ENCODE measurements at regions not wholly inside any gene's neighbourhood (a gene's known extent, or its start where the extent isn't known, plus 50 kb on each side); places are given as distances from the start of the nearest gene placed in this dataset.

- TF ChIP-seq, protein P1, sequence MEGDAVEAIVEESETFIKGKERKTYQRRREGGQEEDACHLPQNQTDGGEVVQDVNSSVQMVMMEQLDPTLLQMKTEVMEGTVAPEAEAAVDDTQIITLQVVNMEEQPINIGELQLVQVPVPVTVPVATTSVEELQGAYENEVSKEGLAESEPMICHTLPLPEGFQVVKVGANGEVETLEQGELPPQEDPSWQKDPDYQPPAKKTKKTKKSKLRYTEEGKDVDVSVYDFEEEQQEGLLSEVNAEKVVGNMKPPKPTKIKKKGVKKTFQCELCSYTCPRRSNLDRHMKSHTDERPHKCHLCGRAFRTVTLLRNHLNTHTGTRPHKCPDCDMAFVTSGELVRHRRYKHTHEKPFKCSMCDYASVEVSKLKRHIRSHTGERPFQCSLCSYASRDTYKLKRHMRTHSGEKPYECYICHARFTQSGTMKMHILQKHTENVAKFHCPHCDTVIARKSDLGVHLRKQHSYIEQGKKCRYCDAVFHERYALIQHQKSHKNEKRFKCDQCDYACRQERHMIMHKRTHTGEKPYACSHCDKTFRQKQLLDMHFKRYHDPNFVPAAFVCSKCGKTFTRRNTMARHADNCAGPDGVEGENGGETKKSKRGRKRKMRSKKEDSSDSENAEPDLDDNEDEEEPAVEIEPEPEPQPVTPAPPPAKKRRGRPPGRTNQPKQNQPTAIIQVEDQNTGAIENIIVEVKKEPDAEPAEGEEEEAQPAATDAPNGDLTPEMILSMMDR (IDR thresholded peaks at IDR 0.05) = no peak
These were observed 273.5 kb upstream of the CCDC54 start for GRCh38 chr3:107103786-107104185.

DNA sequence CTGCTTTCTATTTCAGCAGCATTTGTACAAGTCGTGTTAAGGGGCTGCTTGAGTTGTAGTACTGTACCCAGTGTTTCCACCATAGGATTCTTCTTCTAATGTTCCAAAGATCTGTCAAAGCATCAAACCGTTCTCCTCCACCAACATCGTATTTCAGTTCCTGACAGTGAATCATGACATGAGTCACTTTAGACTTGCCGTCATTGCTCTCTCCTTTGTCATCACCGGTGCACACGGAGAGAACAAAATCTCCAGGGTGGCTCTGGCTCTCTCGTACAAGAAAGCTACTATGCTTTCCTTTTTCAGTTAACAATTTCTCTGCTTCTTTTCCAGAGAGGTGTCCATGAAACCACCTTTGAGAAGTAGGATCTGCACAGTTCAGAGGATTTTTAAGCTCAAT lies 270.9 kb upstream of the CCDC54 start:
- no peaks in the 10 kb centered on the region for H3K27me3 ChIP-seq
- intact Hi-C loops (cut with DNase I; ENCODE audit: low total_unique reads) = no loop called here
- no peak overlapping the region for H3K4me3 ChIP-seq
- no peak overlapping the region for H3K27ac ChIP-seq
- no peaks in the 10 kb centered on the region for H3K9me3 ChIP-seq
- TF ChIP-seq, protein P1 (IDR thresholded peaks at IDR 0.05) = no peak
- H3K36me3 ChIP-seq = no peaks in the 10 kb centered on the region
- H3K4me1 ChIP-seq = peaks cover 0 to 6% (median 0%) of the 10 kb centered on the region in 4 donors
- DNase-seq = no peak

More at GRCh38 chr3:107103786-107104185, 273.5 kb upstream of the CCDC54 start:
- Histone ChIP-seq H3K4me3 (no peak overlapping the region), H3K27ac (no peak overlapping the region), H3K36me3 (no peaks in the 10 kb centered on the region), H3K4me1 (peaks cover 0 to 6% (median 0%) of the 10 kb centered on the region in 4 donors), H3K9me3 (no peaks in the 10 kb centered on the region), H3K27me3 (no peaks in the 10 kb centered on the region)
- intact Hi-C loops (cut with DNase I; ENCODE audit: low total_unique reads) = no loop called here
- no peak for DNase-seq

DNA sequence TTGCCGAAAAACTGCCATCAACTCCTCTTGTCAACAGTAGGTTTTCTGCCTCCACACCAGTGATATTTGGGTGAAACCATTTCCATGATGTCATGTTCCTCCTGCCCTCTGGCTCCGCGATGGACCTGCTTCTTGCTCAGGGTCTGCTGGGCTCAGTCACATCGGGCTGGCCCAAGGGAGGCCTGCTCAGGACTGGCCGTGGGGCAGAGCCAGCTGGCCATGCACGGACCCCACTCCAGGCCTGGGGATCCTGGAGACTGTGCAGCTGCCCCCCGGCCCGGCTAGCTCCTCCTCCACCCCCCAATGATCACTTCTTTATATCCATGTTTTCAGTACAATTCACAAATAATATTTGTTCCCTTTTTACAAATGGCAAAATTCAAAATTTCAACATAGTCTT lies 270.3 kb upstream of the CCDC54 start:
- TF ChIP-seq, protein P1 (IDR thresholded peaks at IDR 0.05) = no peak
- intact Hi-C loops (cut with DNase I; ENCODE audit: low total_unique reads) = no loop called here
- DNase-seq = no peak

GRCh38 chr3:107110596-107111305 lies 266.5 kb upstream of the CCDC54 start:
- Histone ChIP-seq H3K9me3 (no peaks in the 10 kb centered on the region), H3K27me3 (no peaks in the 10 kb centered on the region), H3K4me1 (peaks cover 0 to 6% (median 0%) of the 10 kb centered on the region in 4 donors), H3K36me3 (no peaks in the 10 kb centered on the region), H3K4me3 (no peak overlapping the region), H3K27ac (no peak overlapping the region)
- TF ChIP-seq, protein P1 (IDR thresholded peaks at IDR 0.05) = no peak
- no peak for DNase-seq
- intact Hi-C loops (cut with DNase I; ENCODE audit: low total_unique reads) = no loop called here

More for the DNA sequence above, 270.3 kb upstream of the CCDC54 start:
- Histone ChIP-seq H3K4me3 (no peak overlapping the region), H3K9me3 (no peaks in the 10 kb centered on the region), H3K4me1 (peaks cover 0 to 9% (median 0%) of the 10 kb centered on the region in 4 donors), H3K27ac (no peak overlapping the region), H3K36me3 (no peaks in the 10 kb centered on the region), H3K27me3 (no peaks in the 10 kb centered on the region)

DNA sequence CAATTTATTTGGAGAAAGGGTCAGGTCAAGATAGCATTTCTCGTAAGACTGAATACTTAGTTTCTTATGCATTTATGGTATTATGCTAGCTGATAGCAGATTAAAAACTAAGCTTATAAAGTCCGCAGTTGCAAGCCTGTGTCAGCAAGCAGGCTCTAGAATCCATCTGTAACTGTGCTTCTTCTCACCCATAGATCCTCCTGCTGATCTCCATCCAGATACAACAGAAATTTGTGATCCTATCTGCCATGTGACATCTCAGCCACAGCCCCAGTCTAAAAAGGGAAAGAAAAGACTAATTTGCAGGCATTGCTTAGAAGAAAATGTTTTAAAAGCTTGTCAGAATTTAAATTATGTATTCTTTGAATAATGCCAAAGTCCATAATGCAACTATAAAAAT lies 265.4 kb upstream of the CCDC54 start:
- DNase-seq = no peak
- no peaks in the 10 kb centered on the region for H3K36me3 ChIP-seq
- TF ChIP-seq, protein P1 (IDR thresholded peaks at IDR 0.05) = no peak
- no peak overlapping the region for H3K27ac ChIP-seq
- peaks cover 0 to 6% (median 0%) of the 10 kb centered on the region in 4 donors for H3K4me1 ChIP-seq
- H3K4me3 ChIP-seq = no peak overlapping the region
- H3K27me3 ChIP-seq = no peaks in the 10 kb centered on the region
- no peaks in the 10 kb centered on the region for H3K9me3 ChIP-seq
- intact Hi-C loops (cut with DNase I; ENCODE audit: low total_unique reads) = no loop called here

Measured in tibial artery (tissue), 4 donors.